KMS-11 (cell line): ENCODE measurements at regions not wholly inside any gene's neighbourhood (a gene's known extent, or its start where the extent isn't known, plus 50 kb on each side); places are given as distances from the start of the nearest gene placed in this dataset.

Source experiments
- H2AFZ ChIP-seq: fragments of 200-600 bp; sonication (generic); 2 replicates; pipeline ENCODE4 v1.6.1; 2016; ENCODE audit warnings: antibody characterized with exemption, mixed run types, low read depth
- H3K27ac ChIP-seq: fragments of 200-600 bp; sonication (generic); 2 replicates; pipeline ENCODE4 v1.6.1; 2016; ENCODE audit warnings: mild to moderate bottlenecking, mixed run types
- H3K27me3 ChIP-seq: fragments of 200-600 bp; sonication (generic); 2 replicates; pipeline ENCODE4 v1.6.1; 2017; ENCODE audit warnings: mild to moderate bottlenecking, low read depth, mixed run types, moderate library complexity; ENCODE audit not compliant: insufficient read depth
- H3K36me3 ChIP-seq: fragments of 200-600 bp; sonication (generic); 2 replicates; pipeline ENCODE4 v1.6.1; 2017; ENCODE audit warnings: mild to moderate bottlenecking, mixed run types; ENCODE audit not compliant: insufficient read depth
- H3K4me1 ChIP-seq: fragments of 200-600 bp; sonication (generic); 2 replicates; pipeline ENCODE4 v1.6.1; 2016; ENCODE audit warnings: mild to moderate bottlenecking, low read depth, mixed run types; ENCODE audit not compliant: poor library complexity, severe bottlenecking
- H3K4me2 ChIP-seq: fragments of 200-600 bp; sonication (generic); 2 replicates; pipeline ENCODE4 v1.7.0; 2016; ENCODE audit warnings: mild to moderate bottlenecking, mixed run types
- H3K4me3 ChIP-seq: fragments of 200-600 bp; sonication (generic); IDR thresholded peaks from 2 replicates; pipeline ENCODE4 v1.6.1; 2017; ENCODE audit warnings: low read depth, low read length, mixed read lengths; ENCODE audit not compliant: insufficient read depth
- H3K79me2 ChIP-seq: fragments of 200-600 bp; sonication (generic); 2 replicates; pipeline ENCODE4 v1.6.1; 2016; ENCODE audit warnings: low read depth, mixed run types; ENCODE audit not compliant: insufficient read depth
- H3K9ac ChIP-seq: fragments of 200-600 bp; sonication (generic); 2 replicates; pipeline ENCODE4 v1.6.1; 2016; ENCODE audit warnings: mild to moderate bottlenecking, mixed run types
- H4K20me1 ChIP-seq: fragments of 200-600 bp; sonication (generic); 2 replicates; pipeline ENCODE4 v1.6.1; 2016; ENCODE audit warnings: mild to moderate bottlenecking, mixed run types; ENCODE audit not compliant: insufficient read depth
- TF ChIP-seq, protein P1 (sequence below): fragments of 200-600 bp; sonication (generic); conservative IDR thresholded peaks from 2 replicates; pipeline ENCODE4 v1.6.1; 2017; ENCODE audit warnings: low read depth, mild to moderate bottlenecking, antibody characterized with exemption, low read length, moderate library complexity, mixed read lengths

DNA sequence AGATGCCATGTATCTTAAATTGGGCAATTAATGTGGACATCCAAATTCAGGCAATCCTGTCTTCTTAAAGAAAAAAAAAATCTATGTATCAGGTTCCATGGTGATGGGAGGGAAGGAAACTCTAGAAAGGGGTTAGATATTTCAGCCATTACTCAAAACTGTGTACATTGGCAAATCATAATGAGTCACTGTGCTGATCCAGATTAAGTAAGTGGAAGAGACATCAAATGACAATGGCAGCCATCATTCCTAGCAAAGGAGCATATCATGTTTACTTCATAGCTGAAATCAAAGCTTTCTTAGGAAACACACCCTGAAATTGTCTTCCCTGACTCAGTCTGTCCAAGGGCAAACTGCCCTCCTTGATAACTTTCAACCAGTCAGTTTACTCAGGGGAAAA is 713.3 kb upstream of the GBE1 start:
- TF ChIP-seq, protein P1, sequence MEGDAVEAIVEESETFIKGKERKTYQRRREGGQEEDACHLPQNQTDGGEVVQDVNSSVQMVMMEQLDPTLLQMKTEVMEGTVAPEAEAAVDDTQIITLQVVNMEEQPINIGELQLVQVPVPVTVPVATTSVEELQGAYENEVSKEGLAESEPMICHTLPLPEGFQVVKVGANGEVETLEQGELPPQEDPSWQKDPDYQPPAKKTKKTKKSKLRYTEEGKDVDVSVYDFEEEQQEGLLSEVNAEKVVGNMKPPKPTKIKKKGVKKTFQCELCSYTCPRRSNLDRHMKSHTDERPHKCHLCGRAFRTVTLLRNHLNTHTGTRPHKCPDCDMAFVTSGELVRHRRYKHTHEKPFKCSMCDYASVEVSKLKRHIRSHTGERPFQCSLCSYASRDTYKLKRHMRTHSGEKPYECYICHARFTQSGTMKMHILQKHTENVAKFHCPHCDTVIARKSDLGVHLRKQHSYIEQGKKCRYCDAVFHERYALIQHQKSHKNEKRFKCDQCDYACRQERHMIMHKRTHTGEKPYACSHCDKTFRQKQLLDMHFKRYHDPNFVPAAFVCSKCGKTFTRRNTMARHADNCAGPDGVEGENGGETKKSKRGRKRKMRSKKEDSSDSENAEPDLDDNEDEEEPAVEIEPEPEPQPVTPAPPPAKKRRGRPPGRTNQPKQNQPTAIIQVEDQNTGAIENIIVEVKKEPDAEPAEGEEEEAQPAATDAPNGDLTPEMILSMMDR = no peak
- Histone ChIP-seq H3K79me2 (no peaks in the 10 kb centered on the region), H3K4me2 (no peak overlapping the region), H3K9ac (no peak overlapping the region), H3K4me3 (no peak overlapping the region), H3K27ac (no peak overlapping the region), H2AFZ (no peak overlapping the region), H3K36me3 (no peaks in the 10 kb centered on the region), H4K20me1 (no peaks in the 10 kb centered on the region), H3K4me1 (no peaks in the 10 kb centered on the region), H3K27me3 (no peaks in the 10 kb centered on the region)

DNA sequence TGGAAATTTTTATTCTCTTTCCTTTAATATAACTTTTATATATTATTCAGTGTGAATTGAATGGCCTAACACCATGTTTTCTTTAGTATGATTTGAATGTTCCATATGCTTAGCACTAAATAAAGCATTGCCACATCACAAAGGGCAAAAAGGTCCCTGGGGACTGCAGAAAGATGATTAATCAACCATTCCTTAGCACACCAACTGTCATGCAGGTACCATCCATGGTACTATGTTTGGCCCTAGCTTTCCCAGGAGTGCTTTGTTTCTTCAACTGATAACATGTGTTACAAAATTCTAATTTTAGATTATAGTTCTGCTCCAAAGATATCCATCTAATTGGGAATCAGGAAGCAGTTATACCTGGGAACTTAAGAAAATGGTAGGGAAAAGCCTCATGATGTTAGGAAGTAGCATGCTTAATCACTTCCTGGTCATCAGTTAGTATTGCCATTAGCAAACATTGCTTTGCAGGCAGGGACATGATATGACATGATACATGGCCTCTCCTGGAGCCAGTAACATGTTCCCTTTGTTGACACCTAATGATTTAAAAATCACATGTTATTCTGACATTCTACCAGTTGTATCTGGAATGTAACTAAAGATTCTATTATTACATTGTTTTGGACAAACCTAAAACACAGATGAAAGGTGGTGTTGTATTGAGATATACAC is 712.6 kb upstream of the GBE1 start:
- Histone ChIP-seq H3K4me3 (no peak overlapping the region), H2AFZ (no peak overlapping the region), H3K9ac (no peak overlapping the region), H3K4me2 (no peak overlapping the region), H4K20me1 (no peaks in the 10 kb centered on the region), H3K79me2 (no peaks in the 10 kb centered on the region), H3K27me3 (no peaks in the 10 kb centered on the region), H3K27ac (no peak overlapping the region), H3K4me1 (no peaks in the 10 kb centered on the region), H3K36me3 (no peaks in the 10 kb centered on the region)
- TF ChIP-seq, protein P1 = no peak

DNA sequence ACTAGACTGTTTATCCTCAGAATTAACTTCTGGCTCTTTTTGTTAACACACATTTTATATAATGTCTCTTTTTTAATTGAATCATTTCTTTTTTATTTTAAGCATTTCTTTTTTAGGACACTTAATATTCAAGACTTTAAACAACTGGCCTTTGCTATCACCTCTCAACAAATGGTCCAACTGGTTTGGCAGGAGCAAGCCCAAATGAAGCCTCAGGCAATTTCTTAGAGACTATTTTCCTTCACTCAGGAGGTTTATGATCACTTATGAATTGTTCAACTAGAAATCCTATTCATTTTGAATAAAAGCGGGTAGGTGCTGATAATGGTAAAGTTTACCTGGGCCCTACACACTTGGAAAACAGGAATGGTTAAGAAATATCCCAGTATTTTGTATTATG is 705.6 kb upstream of the GBE1 start:
- H4K20me1 ChIP-seq = no peaks in the 10 kb centered on the region
- TF ChIP-seq, protein P1 = no peak
- H3K27me3 ChIP-seq = no peaks in the 10 kb centered on the region
- H3K4me2 ChIP-seq = no peak overlapping the region
- no peaks in the 10 kb centered on the region for H3K36me3 ChIP-seq
- H3K9ac ChIP-seq = no peak overlapping the region
- H3K4me1 ChIP-seq = no peaks in the 10 kb centered on the region
- no peak overlapping the region for H3K27ac ChIP-seq
- H2AFZ ChIP-seq = no peak overlapping the region
- no peak overlapping the region for H3K4me3 ChIP-seq
- no peaks in the 10 kb centered on the region for H3K79me2 ChIP-seq

DNA sequence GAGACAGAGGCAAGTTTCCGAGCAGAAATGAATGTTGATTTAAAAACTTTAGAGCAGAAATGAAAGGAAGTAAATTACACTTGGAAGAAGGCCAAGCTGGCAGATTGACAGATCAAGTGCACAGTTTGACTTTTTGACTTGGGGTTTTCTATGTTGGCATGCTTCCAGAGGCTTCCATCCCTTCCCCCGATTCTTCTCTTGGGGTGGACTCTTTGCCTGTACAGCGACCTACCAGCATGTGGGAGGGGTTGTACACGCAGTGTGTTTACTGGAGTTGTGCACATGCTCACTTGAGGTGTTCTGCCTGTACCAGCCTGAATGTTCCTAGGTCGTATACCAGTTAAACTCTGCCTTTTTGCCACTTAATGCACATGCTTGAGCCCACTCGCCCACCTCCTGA is 701.5 kb upstream of the GBE1 start:
- H3K4me3 ChIP-seq = no peak overlapping the region
- H4K20me1 ChIP-seq = no peaks in the 10 kb centered on the region
- TF ChIP-seq, protein P1 = no peak
- H3K4me1 ChIP-seq = no peaks in the 10 kb centered on the region
- H3K36me3 ChIP-seq = no peaks in the 10 kb centered on the region
- H2AFZ ChIP-seq = no peak overlapping the region
- H3K27ac ChIP-seq = no peak overlapping the region
- H3K27me3 ChIP-seq = no peaks in the 10 kb centered on the region
- H3K4me2 ChIP-seq = no peak overlapping the region
- H3K9ac ChIP-seq = no peak overlapping the region
- H3K79me2 ChIP-seq = no peaks in the 10 kb centered on the region
